ENCODE measurements at regions not wholly inside any gene's neighbourhood (a gene's known extent, or its start where the extent isn't known, plus 50 kb on each side); places are given as distances from the start of the nearest gene placed in this dataset.
"Not testable (repeated sequence)": the region's sequence is repeated elsewhere in the genome, so short reads cannot be mapped to it uniquely, and the experiment has no call there.

GRCh38 chr2:131828633-131829455 lies 301.2 kb downstream of the CCDC74A start:
- not testable (repeated sequence) for DNase-seq (ENCODE audit: low spot score)

GRCh38 chr2:131829456-131830241 lies 302.0 kb downstream of the CCDC74A start:
- DNase-seq (ENCODE audit: low spot score), result not testable (repeated sequence)

GRCh38 chr2:131830242-131830945 lies 302.7 kb downstream of the CCDC74A start:
- not testable (repeated sequence) for DNase-seq (ENCODE audit: low spot score)

GRCh38 chr2:131830946-131831310 lies 303.2 kb downstream of the CCDC74A start:
- DNase-seq (ENCODE audit: low spot score), result not testable (repeated sequence)

- DNase-seq (ENCODE audit: low spot score), result not testable (repeated sequence)
These were observed 303.9 kb downstream of the CCDC74A start for GRCh38 chr2:131831450-131832208.

GRCh38 chr2:131832209-131832780 lies 304.6 kb downstream of the CCDC74A start:
- DNase-seq (ENCODE audit: low spot score), result not testable (repeated sequence)

- not testable (repeated sequence) for DNase-seq (ENCODE audit: low spot score)
These were observed 305.2 kb downstream of the CCDC74A start for GRCh38 chr2:131832917-131833316.

GRCh38 chr2:131833367-131834202 lies 305.9 kb downstream of the CCDC74A start:
- not testable (repeated sequence) for DNase-seq (ENCODE audit: low spot score)

- DNase-seq (ENCODE audit: low spot score), result not testable (repeated sequence)
These were observed 306.7 kb downstream of the CCDC74A start for GRCh38 chr2:131834203-131835020.

GRCh38 chr2:131835022-131835421 lies 307.3 kb downstream of the CCDC74A start:
- DNase-seq (ENCODE audit: low spot score), result not testable (repeated sequence)

- DNase-seq (ENCODE audit: low spot score), result no peak
These were observed 308.0 kb downstream of the CCDC74A start for GRCh38 chr2:131835621-131836091.

GRCh38 chr2:131836116-131836515 lies 308.4 kb downstream of the CCDC74A start:
- DNase-seq (ENCODE audit: low spot score), result not testable (repeated sequence)

- DNase-seq (ENCODE audit: low spot score), result not testable (repeated sequence)
These were observed 316.4 kb downstream of the CCDC74A start for GRCh38 chr2:131844044-131844443.

- DNase-seq (ENCODE audit: low spot score), result not testable (repeated sequence)
These were observed 305.6 kb downstream of the ANKRD30BL start for GRCh38 chr2:131856202-131856601.

- not testable (repeated sequence) for DNase-seq (ENCODE audit: low spot score)
These were observed 303.6 kb downstream of the ANKRD30BL start for GRCh38 chr2:131858197-131858596.

Data from left forelimb (tissue), 1 donor.